Neutrophil (primary cell): ENCODE measurements at regions not wholly inside any gene's neighbourhood (a gene's known extent, or its start where the extent isn't known, plus 50 kb on each side); places are given as distances from the start of the nearest gene placed in this dataset.

Experiments used
- H3K27ac ChIP-seq: fragments of 200-600 bp; sonication (generic); 2 replicates; pipeline ENCODE4 v1.5.1; 2016; ENCODE audit warnings: mild to moderate bottlenecking, moderate library complexity
- H3K27me3 ChIP-seq: fragments of 200-600 bp; sonication (generic); 2 replicates; pipeline ENCODE4 v1.6.0; 2016; ENCODE audit warnings: mild to moderate bottlenecking
- H3K36me3 ChIP-seq: fragments of 200-600 bp; sonication (generic); 2 replicates; pipeline ENCODE4 v1.5.1; 2017
- H3K4me1 ChIP-seq, 2 experiments: fragments of 200-600 bp in 1 of 2; sonication (generic) in 1 of 2; 1 replicate in 1 of 2; 2 replicates in 1 of 2; pipeline versions ENCODE4 v1.5.1 to v1.6.1; 2013 to 2016; ENCODE audit warnings: low read depth in 1 of 2, low read length in 1 of 2, mild to moderate bottlenecking in 1 of 2, moderate library complexity in 1 of 2; ENCODE audit not compliant: control insufficient read depth in 1 of 2, insufficient read depth in 1 of 2
- H3K4me3 ChIP-seq, 2 experiments: fragments of 200-600 bp in 1 of 2; sonication (generic) in 1 of 2; 1 replicate in 1 of 2; 2 replicates in 1 of 2; pipeline ENCODE4 v1.5.1; 2013 to 2016; ENCODE audit warnings: low read depth in 1 of 2, low read length in 1 of 2, mild to moderate bottlenecking in 1 of 2, moderate library complexity in 1 of 2
- H3K9me3 ChIP-seq: fragments of 200-600 bp; sonication (generic); 2 replicates; pipeline ENCODE4 v1.5.1; 2016
- CTCF ChIP-seq: fragments of 200-600 bp; sonication (generic); IDR thresholded peaks from 2 replicates; pipeline ENCODE4 v1.5.1; 2016; ENCODE audit warnings: antibody characterized with exemption

DNA sequence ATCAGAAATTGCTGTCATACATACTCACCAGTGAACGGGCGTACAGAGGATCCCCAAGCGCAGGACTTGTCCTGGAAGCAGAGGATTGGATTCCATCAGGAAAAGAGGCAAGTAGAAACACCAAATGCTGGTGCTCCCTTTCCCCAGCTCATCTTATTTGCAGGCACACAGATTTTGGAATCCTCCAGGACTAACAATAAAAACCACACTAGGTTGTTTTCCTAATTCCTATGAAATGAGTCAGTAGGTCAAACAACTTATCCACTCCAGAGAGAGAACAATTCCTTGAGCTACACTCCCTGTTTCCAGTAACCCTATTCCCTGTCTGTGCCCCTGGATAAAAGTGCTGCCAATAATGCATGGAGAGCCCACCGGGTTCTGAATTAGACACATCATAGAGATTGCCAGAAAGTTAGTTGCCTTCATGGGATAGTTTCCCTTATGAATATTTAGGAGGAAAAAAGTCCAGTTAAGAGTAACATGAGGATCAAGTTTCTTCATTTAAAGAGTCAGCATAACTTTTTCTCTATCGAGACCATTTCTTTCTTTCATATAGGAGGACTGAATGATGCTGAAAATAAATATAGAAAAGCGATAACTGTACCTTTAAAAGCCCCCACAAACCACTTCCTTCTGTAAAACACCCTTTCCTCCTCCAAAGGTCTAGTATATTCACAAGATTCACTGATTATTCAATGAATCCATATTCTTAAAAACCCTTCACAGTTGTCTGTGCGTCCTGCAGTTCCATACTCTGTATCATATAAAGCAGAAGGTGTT is 178.3 kb upstream of the KLF14 start:
- Histone ChIP-seq H3K4me3 (peak overlapping the region; percentile 61 to 73), H3K9me3 (no peaks in the 10 kb centered on the region), H3K36me3 (peaks cover 10% of the 10 kb centered on the region), H3K27ac (peak overlapping the region; percentile 84), H3K4me1 (peaks cover 56 to 65% of the 10 kb centered on the region in 2 experiments), H3K27me3 (no peaks in the 10 kb centered on the region)
- TF ChIP-seq CTCF: no peak

DNA sequence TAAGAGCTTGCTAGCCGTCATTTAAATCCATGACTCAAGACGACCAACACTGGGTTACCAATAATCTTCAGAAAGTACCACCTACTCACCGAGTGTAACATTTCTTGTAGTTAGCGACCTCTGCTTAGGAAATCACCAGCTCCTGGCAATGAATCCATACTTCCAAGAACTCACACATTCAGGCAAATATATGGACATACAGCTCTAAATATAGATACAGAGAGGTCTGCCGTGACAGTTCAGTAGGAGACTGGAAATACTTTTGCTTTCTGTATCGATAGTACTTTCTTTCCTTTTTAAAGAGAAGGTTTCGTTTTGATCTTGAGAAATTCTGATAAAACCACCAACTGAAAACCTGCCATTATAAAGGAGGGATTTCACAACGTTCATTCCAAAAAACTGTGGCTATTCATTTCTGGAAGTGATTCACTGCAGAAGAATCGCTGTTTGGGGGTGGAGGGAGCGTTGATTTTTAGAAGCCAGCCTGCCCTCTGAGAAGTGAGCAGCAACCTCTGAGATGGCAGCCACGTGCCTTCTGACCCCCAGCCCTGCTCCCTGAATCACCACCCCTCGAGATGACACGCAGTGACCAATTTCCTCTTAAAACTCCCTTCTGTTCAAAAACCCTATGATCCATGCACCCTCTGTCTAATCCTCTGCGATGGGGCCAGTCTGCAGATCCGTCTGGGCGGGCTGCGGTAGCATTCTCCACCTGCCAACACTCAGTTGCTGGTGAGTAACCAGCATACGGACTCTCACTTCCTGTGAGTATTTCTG is 179.0 kb upstream of the KLF14 start:
- no peaks in the 10 kb centered on the region for H3K9me3 ChIP-seq
- no peaks in the 10 kb centered on the region for H3K27me3 ChIP-seq
- no peak for TF ChIP-seq CTCF
- H3K36me3 ChIP-seq: peaks cover 10% of the 10 kb centered on the region
- H3K4me3 ChIP-seq: peak overlapping the region; percentile 61 to 73
- peaks cover 56 to 65% of the 10 kb centered on the region in 2 experiments for H3K4me1 ChIP-seq
- H3K27ac ChIP-seq: peak overlapping the region; percentile 84

DNA sequence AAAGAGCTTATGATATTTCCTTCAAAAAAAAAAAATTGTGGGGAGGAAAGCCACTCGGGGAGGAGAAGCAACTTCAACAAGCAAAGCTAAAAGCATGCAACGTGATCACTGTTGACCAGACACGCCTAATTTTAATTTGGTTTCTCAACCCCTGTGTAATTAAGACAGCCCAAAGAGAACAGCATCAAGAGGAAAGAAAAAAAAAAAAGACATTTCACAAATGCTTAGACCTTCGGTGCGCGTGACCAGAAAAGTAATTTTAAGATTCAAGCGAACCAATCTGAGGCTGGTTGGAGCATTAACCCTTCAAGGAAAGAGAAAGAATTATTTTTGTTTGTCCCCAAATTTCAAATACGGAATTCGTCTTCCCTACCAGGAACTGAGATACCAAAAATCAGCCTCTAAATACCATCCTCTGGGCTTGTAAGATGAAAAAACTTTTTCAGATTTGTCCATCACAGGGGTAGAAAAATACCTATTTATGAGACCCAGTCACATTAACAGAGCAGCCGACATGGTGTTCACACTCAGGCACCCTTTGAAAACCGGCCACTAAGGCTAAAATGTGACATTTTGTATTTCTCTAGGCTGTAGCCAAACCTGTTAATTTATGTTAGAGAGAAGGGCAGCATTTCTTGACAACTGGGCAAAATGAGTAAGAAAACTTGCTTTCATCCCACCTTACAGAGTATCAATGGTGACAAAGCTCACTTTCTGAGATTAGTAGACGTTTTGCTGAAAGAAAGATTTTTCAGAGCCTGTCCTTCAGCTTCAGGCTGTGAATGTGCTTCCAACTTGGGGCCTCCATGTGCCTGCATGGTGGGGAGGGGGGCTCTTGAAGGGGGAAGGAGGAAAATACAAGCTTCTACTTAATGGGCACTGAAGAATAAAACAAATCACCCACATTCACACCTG is 179.9 kb upstream of the KLF14 start:
- H3K4me3 ChIP-seq: peak overlapping the region; percentile 61 to 73
- TF ChIP-seq CTCF: no peak

GRCh38 chr7:130914554-130915294 is 180.7 kb upstream of the KLF14 start:
- Histone ChIP-seq H3K27ac (peak overlapping the region; percentile 84), H3K4me3 (peak overlapping the region in 1 of 2 experiments; percentile 73), H3K9me3 (no peaks in the 10 kb centered on the region), H3K36me3 (peaks cover 14% of the 10 kb centered on the region), H3K27me3 (no peaks in the 10 kb centered on the region), H3K4me1 (peaks cover 56 to 65% of the 10 kb centered on the region in 2 experiments)
- TF ChIP-seq CTCF: no peak

More for the DNA sequence above, 179.9 kb upstream of the KLF14 start:
- Histone ChIP-seq H3K4me1 (peaks cover 56 to 65% of the 10 kb centered on the region in 2 experiments), H3K27ac (peak overlapping the region; percentile 84), H3K27me3 (no peaks in the 10 kb centered on the region), H3K9me3 (no peaks in the 10 kb centered on the region), H3K36me3 (peaks cover 13% of the 10 kb centered on the region)
